HG03558 (cell line): ENCODE measurements at regions not wholly inside any gene's neighbourhood (a gene's known extent, or its start where the extent isn't known, plus 50 kb on each side); places are given as distances from the start of the nearest gene placed in this dataset.

Experiments
- ATAC-seq: cut with Tn5 transposase; IDR thresholded peaks from one replicate; pipeline ENCODE4 v1.9.1; 2021; ENCODE audit warnings: moderate number of reproducible peaks; ENCODE audit not compliant: unreplicated experiment; ENCODE audit errors: extremely low read depth

- ATAC-seq: no peak
Measured at GRCh38 chr12:90026516-90026915, 317.9 kb upstream of the ATP2B1 start.

GRCh38 chr12:90024262-90024661, 315.6 kb upstream of the ATP2B1 start:
- no peak for ATAC-seq

GRCh38 chr12:90023207-90023900, 314.7 kb upstream of the ATP2B1 start:
- ATAC-seq: no peak

GRCh38 chr12:90021795-90022440, 313.3 kb upstream of the ATP2B1 start:
- ATAC-seq: no peak

GRCh38 chr12:90020881-90021280, 312.2 kb upstream of the ATP2B1 start:
- no peak for ATAC-seq

- no peak for ATAC-seq
Measured at GRCh38 chr12:90020436-90020835, 311.8 kb upstream of the ATP2B1 start.

- ATAC-seq: no peak
Measured at GRCh38 chr12:90020014-90020413, 311.4 kb upstream of the ATP2B1 start.

GRCh38 chr12:90017316-90017715, 308.7 kb upstream of the ATP2B1 start:
- no peak for ATAC-seq

GRCh38 chr12:90015228-90015627, 306.6 kb upstream of the ATP2B1 start:
- no peak for ATAC-seq

GRCh38 chr12:90013409-90013808, 304.8 kb upstream of the ATP2B1 start:
- ATAC-seq: peak; percentile 40

GRCh38 chr12:90010089-90010488, 301.5 kb upstream of the ATP2B1 start:
- no peak for ATAC-seq

GRCh38 chr12:90008277-90008676, 299.6 kb upstream of the ATP2B1 start:
- ATAC-seq: no peak

GRCh38 chr12:90004319-90005074, 295.9 kb upstream of the ATP2B1 start:
- no peak for ATAC-seq

- no peak for ATAC-seq
Measured at GRCh38 chr12:90003688-90004087, 295.1 kb upstream of the ATP2B1 start.

- no peak for ATAC-seq
Measured at GRCh38 chr12:90000721-90001120, 292.1 kb upstream of the ATP2B1 start.

- ATAC-seq: no peak
Measured at GRCh38 chr12:89999699-90000505, 291.3 kb upstream of the ATP2B1 start.

- ATAC-seq: no peak
Measured at GRCh38 chr12:89995870-89996269, 287.2 kb upstream of the ATP2B1 start.

GRCh38 chr12:89994911-89995310, 286.3 kb upstream of the ATP2B1 start:
- no peak for ATAC-seq

- no peak for ATAC-seq
Measured at GRCh38 chr12:89993632-89994031, 285.0 kb upstream of the ATP2B1 start.

- ATAC-seq: no peak
Measured at GRCh38 chr12:89992668-89993451, 284.2 kb upstream of the ATP2B1 start.
